HG03175 (cell line): ENCODE measurements at regions not wholly inside any gene's neighbourhood (a gene's known extent, or its start where the extent isn't known, plus 50 kb on each side); places are given as distances from the start of the nearest gene placed in this dataset.
"Not testable (repeated sequence)": the region's sequence is repeated elsewhere in the genome, so short reads cannot be mapped to it uniquely, and the experiment has no call there.

ENCODE experiments used
- ATAC-seq: cut with Tn5 transposase; IDR thresholded peaks from one replicate; pipeline ENCODE4 v1.9.1; 2021; ENCODE audit warnings: mild to moderate bottlenecking, moderate library complexity; ENCODE audit not compliant: unreplicated experiment

- ATAC-seq: no peak
These were observed 102.2 kb downstream of the CDC42EP3 start for GRCh38 chr2:37569131-37569823.

GRCh38 chr2:37569986-37570679 is 101.3 kb downstream of the CDC42EP3 start:
- ATAC-seq: no peak

- peak; percentile 85 for ATAC-seq
These were observed 100.5 kb downstream of the CDC42EP3 start for GRCh38 chr2:37570773-37571586.

- no peak for ATAC-seq
These were observed 99.8 kb downstream of the CDC42EP3 start for GRCh38 chr2:37571587-37572136.

GRCh38 chr2:37573451-37574388 is 97.7 kb downstream of the CDC42EP3 start:
- ATAC-seq: peak; percentile 53

- no peak for ATAC-seq
These were observed 95.7 kb downstream of the CDC42EP3 start for GRCh38 chr2:37575780-37576179.

GRCh38 chr2:37576194-37576593 is 95.2 kb downstream of the CDC42EP3 start:
- not testable (repeated sequence) for ATAC-seq

GRCh38 chr2:37576831-37577230 is 94.6 kb downstream of the CDC42EP3 start:
- no peak for ATAC-seq

GRCh38 chr2:37579192-37579713 is 92.2 kb downstream of the CDC42EP3 start:
- no peak for ATAC-seq

GRCh38 chr2:37579949-37580348 is 91.5 kb downstream of the CDC42EP3 start:
- ATAC-seq: not testable (repeated sequence)

GRCh38 chr2:37581433-37581832 is 90.0 kb downstream of the CDC42EP3 start:
- ATAC-seq: no peak

GRCh38 chr2:37582481-37583220 is 88.8 kb downstream of the CDC42EP3 start:
- no peak for ATAC-seq

- no peak for ATAC-seq
These were observed 88.0 kb downstream of the CDC42EP3 start for GRCh38 chr2:37583402-37583801.

- no peak for ATAC-seq
These were observed 87.6 kb downstream of the CDC42EP3 start for GRCh38 chr2:37583867-37584266.

- no peak for ATAC-seq
These were observed 86.0 kb downstream of the CDC42EP3 start for GRCh38 chr2:37585295-37585908.

- peak; percentile 48 for ATAC-seq
These were observed 85.3 kb downstream of the CDC42EP3 start for GRCh38 chr2:37585982-37586621.

GRCh38 chr2:37586663-37587317 is 84.7 kb downstream of the CDC42EP3 start:
- ATAC-seq: no peak

- no peak for ATAC-seq
These were observed 83.6 kb downstream of the CDC42EP3 start for GRCh38 chr2:37587817-37588216.
